ENCODE measurements at regions not wholly inside any gene's neighbourhood (a gene's known extent, or its start where the extent isn't known, plus 50 kb on each side); places are given as distances from the start of the nearest gene placed in this dataset.
"Not testable (repeated sequence)": the region's sequence is repeated elsewhere in the genome, so short reads cannot be mapped to it uniquely, and the experiment has no call there.

DNA sequence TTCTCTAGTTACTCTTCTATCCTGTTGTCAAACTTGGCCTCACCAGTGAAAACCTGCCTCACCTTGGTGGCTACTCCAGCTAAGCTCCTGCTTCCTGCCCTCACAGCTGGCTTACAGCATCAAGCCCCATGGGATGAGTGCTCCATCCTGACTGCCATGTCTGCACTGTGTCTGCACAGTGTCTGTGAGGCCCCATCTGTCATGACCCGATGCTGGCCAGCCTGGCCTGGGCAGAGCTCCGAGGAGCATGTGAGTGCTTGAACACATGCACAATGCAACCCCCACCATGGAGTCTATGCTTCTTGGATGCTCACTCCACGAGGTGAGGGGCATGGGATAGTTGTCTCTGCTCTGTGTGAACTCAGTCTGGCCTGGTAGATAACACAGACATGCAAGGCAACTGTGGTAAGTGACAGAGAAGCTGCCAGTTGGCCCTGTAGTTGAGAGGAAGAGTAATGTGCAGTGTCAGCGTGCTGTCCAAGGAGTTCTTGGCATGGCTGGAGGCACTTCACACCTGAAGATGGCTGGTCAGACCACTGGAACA, 207.1 kb upstream of the ZNF32 start:
- DNase-seq (ENCODE audit: low read depth) = no peak

DNA sequence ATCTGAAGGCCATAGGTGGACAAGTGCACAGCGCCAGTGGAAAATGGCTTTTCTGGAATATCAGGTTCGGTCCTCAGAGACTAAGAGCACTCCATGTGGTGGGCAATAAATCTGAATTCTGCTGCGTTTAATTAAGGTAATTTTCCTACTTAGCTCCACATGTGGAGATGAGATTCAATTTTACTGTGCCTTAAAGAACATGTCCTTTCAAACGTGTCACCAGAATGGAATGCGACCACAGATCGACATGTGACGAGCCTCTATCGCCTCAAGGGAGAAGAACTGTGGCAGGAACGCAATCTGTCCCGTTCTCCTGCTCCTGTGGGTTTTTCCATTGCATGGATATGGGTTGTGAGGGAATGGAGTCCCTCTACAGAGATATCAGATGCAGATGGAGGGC, 205.3 kb upstream of the ZNF32 start:
- peak; percentile 78 for DNase-seq (ENCODE audit: low read depth)

DNA sequence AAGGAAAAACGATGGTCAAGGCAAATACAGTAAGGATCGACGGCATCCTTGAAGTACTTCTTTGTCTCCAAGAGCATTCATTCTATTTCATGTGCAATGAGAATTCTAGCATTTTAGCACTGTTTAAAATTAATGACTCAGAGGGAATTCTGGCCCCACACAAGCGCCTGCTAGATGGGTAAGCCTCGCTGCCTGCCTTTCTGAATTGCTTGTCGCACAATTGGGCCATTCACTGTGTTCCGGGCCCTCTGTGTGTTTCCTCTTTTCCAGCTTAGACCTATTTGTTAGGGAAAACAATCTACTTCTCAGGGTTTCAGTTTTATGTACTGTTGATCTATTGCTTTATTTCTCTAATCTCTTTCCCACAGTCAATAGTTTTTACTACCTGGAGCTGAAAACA, 204.7 kb upstream of the ZNF32 start:
- DNase-seq (ENCODE audit: low read depth) = no peak

DNA sequence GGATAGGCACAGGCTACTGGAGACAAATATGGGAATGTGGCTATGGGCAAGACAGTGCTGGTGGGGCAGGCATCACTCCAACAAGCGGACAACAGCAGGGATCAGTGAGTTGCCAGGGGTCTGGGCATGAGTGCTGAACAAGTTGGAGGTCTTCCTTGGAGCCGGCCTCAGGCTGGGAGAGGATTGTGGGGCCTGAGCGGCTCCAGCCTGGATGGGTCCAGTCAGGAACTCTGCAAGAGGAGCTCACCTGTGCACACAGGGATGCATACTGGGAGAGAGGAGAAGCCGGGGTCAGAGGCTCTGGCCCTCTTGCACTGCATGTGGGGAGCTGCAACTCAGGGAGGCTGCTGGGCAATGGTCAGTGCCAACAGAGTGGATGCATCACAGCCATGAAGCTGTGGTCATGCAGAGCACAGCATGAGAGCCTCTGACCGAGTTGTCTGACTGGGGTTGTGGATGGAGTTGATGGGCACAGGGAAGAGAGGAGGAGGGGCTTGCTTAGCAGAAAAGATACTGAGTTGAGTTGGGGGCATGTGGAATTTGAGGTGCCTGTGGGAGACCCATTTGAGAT, 204.0 kb upstream of the ZNF32 start:
- DNase-seq (ENCODE audit: low read depth) = no peak

GRCh38 chr10:43852149-43852548, 203.5 kb upstream of the ZNF32 start:
- DNase-seq (ENCODE audit: low read depth) = no peak

DNA sequence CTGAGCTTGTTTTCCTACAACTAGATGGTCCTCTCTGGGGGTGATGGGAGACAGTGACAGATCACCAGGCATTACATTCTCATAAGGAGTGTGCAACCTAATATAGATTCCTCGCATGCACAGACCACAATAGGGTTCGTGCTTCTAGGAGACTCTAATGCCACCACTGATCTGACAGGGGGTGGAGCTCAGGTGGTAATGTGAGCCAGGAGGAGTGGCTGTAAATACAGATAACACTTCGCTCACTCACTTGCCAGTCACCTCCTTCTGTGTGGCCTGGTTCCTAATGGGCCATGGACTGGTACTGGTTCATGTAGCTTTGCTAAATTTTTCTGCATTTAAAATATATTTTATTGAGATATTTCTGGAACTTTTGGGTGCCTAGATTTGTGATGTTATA, 202.3 kb upstream of the ZNF32 start:
- DNase-seq (ENCODE audit: low read depth) = no peak

DNA sequence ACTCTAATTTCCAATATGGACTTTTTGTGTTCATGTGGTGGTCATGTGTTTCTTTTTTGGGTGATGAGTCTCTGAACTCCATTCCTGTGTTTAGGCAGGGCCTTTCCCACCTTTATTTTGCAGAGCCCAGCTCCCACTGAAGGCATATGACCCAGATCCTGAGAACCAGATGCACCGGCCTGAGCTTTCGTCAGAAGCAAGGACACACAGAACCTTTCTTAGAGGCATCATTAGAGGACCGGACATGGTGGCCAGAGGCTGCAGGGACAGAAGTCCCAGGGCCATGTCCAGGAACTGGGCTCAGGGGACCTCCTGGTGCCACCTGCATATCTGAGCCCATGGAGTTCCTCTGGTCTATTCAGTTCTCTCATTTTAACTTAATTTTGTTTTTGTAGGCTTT, 200.9 kb upstream of the ZNF32 start:
- DNase-seq (ENCODE audit: low read depth) = no peak

DNA sequence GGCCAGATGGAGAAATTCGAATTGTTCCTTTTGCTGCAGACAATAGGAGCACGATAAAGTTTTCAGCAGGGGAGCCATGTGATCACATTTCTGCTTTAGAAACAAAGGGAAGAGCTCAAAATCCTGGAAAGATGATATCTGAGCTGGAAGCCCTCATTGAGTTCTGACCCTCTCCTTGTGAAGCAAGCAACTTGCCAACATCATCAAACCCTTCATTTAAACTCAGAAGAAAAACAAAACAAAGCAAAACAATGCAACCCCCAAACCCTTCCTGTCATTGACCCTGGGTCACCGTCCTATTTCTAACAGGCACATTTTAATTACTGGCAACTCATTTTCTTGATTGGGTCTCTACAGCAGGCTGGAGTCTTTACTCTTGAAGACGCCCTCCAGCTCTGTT, 198.3 kb upstream of the ZNF32 start:
- DNase-seq (ENCODE audit: low read depth) = no peak

- DNase-seq (ENCODE audit: low read depth) = peak; percentile 52
These were observed 197.6 kb upstream of the ZNF32 start for GRCh38 chr10:43846187-43846680.

DNA sequence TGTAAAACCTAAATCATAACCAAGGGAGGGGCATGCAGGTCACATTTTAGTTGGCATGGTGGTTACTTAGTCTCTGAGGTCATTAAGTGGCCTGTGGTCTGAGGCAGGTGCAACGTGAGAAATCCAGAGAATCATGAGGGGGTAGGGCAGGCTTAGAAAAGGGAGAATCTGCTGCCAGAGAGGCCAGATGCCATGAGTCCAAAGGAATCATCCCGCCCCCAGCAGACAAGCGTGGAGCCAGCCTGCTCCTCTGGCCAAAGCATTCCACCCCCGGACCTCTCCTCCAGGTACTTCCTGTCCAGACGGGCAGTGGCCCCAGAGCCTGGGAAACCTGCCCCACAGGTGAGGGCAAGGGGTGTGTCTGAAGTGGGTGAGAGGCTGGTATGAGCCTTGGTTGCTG, 196.4 kb upstream of the ZNF32 start:
- DNase-seq (ENCODE audit: low read depth) = peak; percentile 61

DNA sequence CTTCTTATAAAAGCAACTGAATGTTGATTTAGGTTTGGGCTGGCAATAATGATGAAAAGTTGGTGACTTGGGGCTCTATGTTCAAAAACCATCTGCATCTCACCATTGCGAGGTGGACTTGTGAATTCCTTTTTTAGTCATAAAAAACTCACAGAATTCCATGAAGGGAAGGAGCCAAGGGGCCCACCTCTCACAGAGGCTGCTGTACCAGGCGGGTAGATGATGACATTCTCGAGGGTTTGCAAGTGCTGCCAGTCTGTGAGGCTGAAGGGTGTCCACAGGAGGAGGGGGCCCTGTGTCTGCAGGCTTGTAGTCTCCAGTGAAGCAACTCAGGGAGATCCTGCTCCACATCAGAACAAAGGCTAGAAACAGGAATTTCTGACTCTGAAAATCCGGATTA, 195.5 kb upstream of the ZNF32 start:
- no peak for DNase-seq (ENCODE audit: low read depth)

DNA sequence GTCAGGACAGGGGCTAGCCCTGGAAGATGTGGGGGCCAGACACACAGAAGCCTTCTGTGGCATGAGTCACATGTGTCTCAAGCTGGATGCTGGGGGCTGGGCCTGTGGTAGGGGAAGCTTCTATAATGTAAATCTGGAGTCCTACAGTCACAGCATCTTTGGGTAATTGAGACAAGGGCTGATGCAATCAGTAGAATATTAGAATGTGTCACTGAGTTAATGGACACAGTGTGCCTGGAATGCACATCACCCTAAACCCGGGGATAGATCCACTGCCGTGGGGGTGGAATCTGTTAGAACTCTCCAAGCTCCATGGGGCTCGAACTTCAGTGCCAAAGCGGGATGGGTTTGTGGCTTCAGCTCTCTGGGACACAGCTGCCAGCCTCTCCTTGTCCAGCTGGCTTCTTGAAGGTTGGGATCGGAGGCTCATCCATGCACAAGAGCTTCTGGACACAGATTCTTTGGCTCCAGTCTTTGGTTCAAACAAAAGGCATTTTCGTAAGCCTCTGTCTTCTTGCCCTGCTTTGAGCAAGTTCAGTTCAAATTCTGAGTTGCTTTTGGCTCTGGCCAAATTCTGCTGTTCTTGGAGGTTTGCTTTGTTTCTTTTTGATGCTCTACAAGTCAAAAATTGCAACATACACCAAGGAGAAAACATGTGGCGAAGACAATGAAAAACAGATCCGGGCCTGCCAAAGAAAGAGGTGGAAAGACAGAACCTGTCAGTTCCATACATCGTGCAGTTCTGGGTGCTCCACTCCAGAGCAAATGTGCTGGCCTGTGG, 194.8 kb upstream of the ZNF32 start:
- peak; percentile 43 for DNase-seq (ENCODE audit: low read depth)

DNA sequence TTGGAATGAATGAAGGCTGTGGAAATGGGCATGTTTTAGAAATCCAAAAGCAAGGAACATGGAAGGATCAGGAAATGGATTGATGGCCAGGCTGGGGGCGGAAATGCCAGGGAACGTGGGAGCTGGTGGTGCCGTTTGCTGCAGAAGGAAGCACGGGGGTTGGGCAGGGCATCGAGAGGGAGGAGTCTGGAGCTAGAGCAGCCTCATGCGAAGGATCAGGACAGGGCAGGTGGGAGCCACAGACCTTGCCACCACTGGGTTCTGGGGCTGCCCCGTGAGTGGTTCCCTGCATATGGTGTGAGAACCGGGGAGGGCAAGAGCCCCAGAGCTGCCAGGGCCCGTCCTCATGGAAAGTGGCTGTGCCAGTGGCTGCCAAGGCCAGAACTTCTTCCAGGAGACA, 193.8 kb upstream of the ZNF32 start:
- DNase-seq (ENCODE audit: low read depth) = no peak

- DNase-seq (ENCODE audit: low read depth) = no peak
These were observed 193.4 kb upstream of the ZNF32 start for GRCh38 chr10:43842072-43842471.

DNA sequence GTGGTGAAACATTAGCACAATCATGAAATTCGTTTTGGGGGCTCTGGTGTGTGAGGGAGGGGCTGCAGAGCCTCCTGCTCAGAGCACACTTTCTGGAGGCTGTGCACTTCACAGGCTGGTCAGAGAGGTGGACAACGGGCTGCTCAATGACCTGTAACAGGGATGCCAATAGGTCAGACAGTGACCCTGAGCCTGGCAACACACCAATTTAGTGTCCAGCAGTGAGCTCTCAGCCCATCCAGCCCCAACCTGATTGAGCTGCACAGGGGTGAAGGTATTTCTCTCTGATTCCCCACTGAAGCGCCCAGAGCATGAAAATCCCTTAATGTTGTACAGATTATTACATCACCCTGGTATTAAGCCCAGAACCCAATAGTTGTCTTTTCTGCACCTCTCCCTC, 191.3 kb upstream of the ZNF32 start:
- DNase-seq (ENCODE audit: low read depth) = no peak

- DNase-seq (ENCODE audit: low read depth) = not testable (repeated sequence)
These were observed 186.1 kb upstream of the ZNF32 start for GRCh38 chr10:43834751-43835150.

DNA sequence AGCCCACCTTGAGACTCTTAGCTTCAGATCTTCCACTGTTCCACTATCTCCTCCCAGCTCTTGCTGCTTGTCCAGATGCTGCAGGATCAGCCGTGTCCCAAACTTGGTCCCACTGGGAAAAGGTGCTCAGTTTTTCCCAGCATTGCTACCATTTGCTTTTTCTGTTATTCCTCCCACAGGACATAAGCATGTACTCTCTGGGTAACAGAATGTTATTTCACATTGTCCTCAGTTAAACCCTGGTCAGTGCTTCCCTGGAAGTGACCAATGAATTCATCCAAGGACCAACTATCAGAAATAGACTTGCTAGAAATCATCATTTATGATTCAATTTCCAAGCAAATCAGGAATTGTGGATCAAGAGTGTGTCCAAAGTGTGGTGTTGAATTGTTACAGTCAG, 179.2 kb upstream of the ZNF32 start:
- DNase-seq (ENCODE audit: low read depth) = no peak

- no peak for DNase-seq (ENCODE audit: low read depth)
These were observed 177.3 kb upstream of the ZNF32 start for GRCh38 chr10:43825984-43826383.

DNA sequence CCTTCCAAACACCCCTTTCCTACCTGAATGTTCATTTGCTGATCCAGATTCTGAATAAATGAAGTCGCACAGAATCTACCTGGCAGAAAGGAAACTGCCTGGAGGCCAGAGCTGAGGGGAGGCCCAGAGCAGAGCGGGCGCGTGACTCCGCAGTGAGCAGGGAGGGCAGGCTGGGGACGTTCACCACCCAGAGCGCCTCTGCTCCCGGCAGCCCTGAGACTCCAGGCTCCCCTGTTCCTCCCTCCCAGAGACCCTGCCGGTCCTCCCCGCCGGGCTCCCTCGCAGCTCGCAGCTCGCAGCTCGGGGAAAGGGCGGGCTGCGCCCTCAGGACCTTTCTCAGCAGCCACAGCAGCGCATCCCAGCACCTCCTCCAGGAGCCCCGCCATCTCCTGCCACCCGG, 176.7 kb upstream of the ZNF32 start:
- DNase-seq (ENCODE audit: low read depth) = no peak

- no peak for DNase-seq (ENCODE audit: low read depth)
These were observed 176.3 kb upstream of the ZNF32 start for GRCh38 chr10:43824934-43825333.

DNA sequence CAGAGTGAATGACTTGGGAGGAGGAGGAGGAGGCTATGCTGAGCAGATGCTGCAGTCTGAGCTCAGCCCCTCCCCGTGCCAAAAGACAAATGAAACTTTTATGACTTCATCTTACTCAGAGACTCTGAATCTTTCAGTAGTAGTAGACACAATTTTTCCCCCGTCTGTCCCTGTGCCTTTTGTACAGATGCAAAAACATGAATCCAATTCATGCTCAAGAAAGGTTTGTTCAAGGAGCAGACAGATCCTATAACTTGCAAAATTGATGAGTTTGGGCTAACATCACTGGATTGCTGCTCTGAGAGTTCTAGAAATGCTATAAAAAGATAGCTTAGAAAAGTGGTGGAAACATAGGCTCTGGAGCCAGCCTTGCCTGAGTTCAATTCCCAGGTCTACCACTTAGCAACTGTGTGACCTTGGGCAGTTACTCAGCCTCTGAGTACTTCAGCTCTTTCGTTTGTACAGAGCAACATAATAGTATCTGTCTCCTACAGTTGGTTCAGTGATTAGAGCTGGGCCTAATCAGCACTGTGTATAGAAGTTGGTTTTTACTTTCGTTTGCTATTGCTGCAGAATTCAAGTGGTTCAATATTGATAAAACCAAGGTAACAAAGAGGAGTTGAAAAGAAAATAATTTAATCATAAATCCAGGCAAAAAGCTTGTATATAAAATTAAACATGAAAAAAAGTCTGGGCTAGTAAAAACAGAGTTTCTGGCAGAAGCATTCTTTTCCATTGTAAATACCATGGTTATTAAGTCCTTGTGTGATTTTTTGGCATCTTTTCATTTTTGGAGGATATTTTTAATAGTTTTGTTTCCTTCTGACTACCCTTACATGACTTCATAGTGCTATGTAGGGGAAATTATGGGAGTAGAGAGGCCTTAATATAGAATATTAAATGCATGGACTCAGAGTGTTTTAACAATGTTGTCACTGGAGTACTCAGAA, 174.2 kb upstream of the ZNF32 start:
- no peak for DNase-seq (ENCODE audit: low read depth)

DNA sequence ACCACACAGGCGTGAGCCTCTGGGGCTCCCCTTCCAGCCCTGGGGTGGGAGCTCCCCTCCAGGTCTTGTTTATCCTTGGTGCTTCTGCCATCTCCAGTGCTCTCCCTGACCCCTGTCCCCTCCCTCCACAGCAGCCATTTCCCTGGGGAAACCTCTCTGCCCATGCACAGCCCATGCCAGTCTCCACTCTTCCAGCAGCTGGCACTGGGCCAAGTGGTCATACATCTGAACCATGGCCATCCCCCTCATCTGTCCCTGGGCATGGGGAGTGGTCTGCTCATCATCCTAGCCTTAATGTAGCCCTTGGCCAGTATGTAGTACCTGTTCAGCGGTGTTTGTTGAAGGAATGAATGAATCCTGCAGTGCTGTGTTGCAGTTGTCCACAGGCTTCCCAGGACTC, 172.4 kb upstream of the ZNF32 start:
- no peak for DNase-seq (ENCODE audit: low read depth)

Measured in LHCN-M2 (cell line).